Activated CD8-positive, alpha-beta memory T cell treated with anti-CD3 and anti-CD28 coated beads for 1 hour (primary cell): ENCODE measurements at regions not wholly inside any gene's neighbourhood (a gene's known extent, or its start where the extent isn't known, plus 50 kb on each side); places are given as distances from the start of the nearest gene placed in this dataset.
"Not testable (repeated sequence)": the region's sequence is repeated elsewhere in the genome, so short reads cannot be mapped to it uniquely, and the experiment has no call there.

Source experiments
- DNase-seq, 2 donors: peaks; one replicate each; pipeline ENCODE4 v3.0.0-alpha.2; 2020; ENCODE audit warnings: low read depth in 1 of 2; ENCODE audit errors: extremely low read depth in 1 of 2

- no peak for DNase-seq
These were observed 1293.0 kb upstream of the EPHA6 start for GRCh38 chr3:95521396-95521795.

- no peak for DNase-seq
These were observed 1291.9 kb upstream of the EPHA6 start for GRCh38 chr3:95522449-95522848.

DNA sequence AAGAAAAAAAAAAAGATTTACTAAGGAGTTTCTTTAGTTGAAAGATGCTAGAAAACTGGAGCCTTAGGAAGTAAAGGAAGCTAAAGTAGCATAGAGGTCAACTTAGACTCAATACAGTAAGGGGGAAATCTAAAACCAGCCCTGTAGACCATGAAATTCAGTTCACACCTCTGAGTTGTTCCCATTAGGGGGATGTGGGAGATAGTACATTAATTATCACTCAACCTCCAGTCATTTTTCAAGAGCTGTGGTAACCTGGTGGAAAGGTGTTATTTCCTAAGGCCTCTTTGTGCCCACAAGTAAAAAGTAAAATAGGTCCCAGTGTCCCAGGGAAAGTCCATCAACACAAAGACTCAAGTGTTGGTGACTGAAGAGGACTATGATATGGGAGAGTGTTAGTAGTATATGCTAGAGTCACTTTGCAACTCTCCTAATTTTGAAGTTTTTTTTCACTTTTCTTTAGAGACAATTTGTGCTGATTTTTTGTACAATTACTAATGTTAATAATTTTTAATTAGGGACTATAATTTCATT lies 1274.4 kb upstream of the EPHA6 start:
- no peak for DNase-seq

GRCh38 chr3:95565502-95565901 lies 1248.9 kb upstream of the EPHA6 start:
- no peak for DNase-seq

DNA sequence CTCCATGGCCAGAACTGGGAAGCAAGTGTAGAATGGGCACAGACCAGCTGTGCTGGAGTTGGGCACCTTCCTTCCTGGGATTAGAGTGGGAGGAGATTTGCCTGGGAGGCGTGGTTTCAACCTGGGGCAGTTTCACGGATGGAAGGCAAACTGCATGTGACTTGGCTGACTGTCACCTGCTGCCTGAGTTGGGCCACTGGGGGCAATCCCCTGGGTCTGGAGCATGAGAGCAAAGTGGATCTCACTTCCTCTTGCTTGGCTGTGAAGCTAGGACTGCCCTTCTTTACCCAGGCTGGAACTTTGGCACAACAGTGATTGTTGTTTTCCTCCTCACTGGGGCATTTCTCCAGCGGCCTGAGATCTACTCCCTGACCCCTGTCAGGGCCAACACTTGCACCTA lies 1247.0 kb upstream of the EPHA6 start:
- DNase-seq: no peak

- DNase-seq: no peak
These were observed 1227.6 kb upstream of the EPHA6 start for GRCh38 chr3:95586754-95587153.

- not testable (repeated sequence) for DNase-seq
These were observed 1226.8 kb upstream of the EPHA6 start for GRCh38 chr3:95587641-95588040.

DNA sequence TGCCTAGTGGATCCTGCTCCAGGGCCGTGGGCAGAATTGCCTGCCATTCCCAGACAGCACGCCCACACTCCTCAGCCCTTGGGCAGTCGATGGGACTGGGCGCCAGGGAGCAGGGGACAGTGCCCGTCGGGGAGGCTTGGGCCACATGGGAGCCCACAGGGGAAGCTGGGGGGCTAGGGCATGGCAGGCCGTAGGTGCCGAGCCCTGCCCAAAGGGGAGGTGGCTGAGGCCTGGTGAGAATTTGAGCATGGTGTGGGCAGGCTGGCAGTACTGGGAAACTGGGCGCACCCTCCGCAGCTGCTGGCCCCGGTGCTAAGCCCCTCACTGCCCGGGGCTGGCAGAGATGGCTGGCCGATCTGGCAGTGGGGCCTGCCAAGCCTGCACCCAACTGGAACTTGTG lies 1225.9 kb upstream of the EPHA6 start:
- no peak for DNase-seq

DNA sequence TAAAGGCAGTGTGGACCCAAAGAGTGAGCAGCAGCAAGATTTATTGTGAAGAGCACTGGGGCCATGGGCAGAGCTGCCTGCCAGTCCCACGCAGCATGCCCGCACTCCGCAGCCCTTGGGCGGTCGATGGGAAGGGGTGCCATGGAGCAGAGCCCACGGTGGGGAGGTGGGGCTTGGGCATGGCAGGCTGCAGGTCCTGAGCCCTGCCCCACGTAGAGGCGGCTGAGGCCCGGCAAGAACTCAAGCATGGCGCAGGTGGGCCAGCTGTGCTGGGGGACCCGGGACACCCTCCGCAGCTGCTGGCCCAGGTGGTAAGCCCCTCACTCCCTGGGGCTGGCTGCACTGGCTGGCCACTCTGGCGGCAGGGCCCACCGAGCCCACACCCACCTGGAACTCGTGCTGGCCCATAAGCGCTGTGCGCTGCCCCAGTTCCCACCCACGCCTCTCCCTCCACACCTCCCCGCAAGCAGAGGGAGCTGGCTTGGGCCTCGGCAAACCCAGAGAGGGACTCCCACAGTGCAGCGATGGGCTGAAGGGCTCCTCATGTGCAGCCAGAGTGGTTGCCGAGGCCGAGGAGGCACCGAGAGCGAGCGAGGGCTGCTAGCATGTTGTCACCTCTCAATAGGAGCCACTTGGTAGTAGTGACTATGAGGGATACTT lies 1218.8 kb upstream of the EPHA6 start:
- no peak for DNase-seq

GRCh38 chr3:95607926-95608325 lies 1206.5 kb upstream of the EPHA6 start:
- no peak for DNase-seq

GRCh38 chr3:95609411-95609810 lies 1205.0 kb upstream of the EPHA6 start:
- DNase-seq: no peak

GRCh38 chr3:95612611-95613010 lies 1201.8 kb upstream of the EPHA6 start:
- DNase-seq: no peak

DNA sequence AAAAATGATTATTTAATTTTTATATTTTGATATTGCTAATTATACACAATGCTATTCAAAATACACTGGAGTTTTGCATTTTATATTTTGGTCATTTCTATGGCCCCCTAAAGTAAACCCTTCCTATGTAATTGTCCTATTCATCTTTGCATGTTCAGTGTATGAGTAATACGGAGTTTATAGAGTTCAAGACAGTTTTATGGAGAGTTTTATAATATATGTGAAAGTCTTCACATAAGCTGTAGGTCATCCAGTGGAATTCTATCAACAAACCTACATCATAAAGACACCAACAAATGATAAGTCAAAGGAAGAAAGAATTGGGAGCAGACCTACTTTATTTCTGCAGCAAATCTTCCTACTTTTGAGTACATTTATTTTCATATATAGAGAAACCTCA lies 1200.4 kb upstream of the EPHA6 start:
- DNase-seq: no peak

GRCh38 chr3:95615592-95616310 lies 1198.6 kb upstream of the EPHA6 start:
- no peak for DNase-seq

GRCh38 chr3:95626107-95626506 lies 1188.3 kb upstream of the EPHA6 start:
- no peak for DNase-seq

DNA sequence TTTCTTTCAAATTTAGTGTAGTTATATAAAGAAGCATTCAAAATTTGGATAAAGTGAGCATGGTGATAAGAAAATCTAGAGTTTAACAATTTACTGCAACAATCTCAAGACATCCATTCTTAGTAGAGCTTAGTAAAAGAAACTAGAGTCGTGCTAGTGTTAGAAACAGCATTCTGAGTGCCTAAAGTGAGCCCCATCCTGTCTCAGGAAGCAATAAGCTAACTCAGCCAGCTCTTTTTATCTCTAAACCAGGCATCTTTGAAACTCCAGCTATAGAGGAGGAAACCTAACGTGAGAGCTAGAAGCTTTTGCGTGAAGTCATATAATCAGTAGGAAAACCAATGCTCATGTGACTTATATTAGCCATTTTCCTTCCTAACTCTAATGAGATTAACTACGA lies 1187.1 kb upstream of the EPHA6 start:
- DNase-seq: no peak

GRCh38 chr3:95627697-95628096 lies 1186.7 kb upstream of the EPHA6 start:
- DNase-seq: no peak

DNA sequence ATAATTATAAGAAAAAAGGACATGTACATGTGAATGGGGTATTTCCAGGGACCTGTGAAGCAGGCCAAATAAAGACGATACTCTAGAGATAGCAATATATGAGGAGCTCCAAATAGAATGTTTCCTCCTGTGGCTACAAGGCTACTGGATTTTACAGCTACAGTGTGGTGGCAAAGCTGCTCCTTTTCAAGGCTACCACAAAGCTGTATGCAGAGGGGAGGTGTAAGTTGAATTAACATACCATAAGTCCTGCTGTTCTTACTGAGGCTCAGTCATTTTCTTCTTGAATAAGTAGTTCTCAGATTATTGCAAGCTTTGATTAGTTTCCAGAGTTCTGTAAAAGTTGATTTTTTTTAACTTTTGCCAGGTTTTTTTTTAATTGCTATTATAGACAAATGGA lies 1184.6 kb upstream of the EPHA6 start:
- DNase-seq: no peak

GRCh38 chr3:95645291-95645690 lies 1169.1 kb upstream of the EPHA6 start:
- DNase-seq: no peak

- no peak for DNase-seq
These were observed 1159.6 kb upstream of the EPHA6 start for GRCh38 chr3:95654570-95655362.

DNA sequence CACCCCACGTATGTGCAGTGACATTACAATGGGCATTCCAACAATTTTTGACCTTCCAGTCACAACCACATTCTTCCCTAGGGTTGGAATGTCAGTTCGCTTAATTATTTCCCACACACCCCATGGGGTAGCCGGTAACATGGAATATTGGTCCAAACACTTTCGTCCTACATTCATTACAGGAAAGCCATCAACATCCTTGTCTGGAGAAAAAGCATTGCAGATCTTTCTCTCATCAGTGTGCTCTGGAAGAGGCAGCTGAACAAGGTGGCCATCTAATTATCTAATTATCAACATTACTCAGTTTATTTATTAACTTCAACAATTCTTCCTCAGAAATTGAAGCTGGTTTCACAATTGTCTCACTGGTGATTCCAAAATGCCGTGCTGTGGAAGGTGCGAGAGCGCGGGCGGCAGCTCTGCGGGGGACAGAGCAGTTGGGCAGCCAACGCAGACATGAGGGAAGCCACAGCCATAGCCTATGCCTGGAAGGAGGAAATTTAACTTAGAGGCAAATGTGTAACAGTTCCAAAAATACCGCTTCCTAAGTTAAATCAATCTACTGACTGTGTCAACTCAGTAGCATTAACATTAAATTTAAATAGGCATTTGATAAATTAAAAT lies 1158.9 kb upstream of the EPHA6 start:
- no peak for DNase-seq
